Epidermal melanocyte (primary cell): ENCODE measurements at regions not wholly inside any gene's neighbourhood (a gene's known extent, or its start where the extent isn't known, plus 50 kb on each side); places are given as distances from the start of the nearest gene placed in this dataset.

Source experiments
- DNase-seq: peaks from one replicate; pipeline ENCODE4 v3.0.0; 2011; ENCODE audit warnings: low spot score; ENCODE audit not compliant: insufficient read length

DNA sequence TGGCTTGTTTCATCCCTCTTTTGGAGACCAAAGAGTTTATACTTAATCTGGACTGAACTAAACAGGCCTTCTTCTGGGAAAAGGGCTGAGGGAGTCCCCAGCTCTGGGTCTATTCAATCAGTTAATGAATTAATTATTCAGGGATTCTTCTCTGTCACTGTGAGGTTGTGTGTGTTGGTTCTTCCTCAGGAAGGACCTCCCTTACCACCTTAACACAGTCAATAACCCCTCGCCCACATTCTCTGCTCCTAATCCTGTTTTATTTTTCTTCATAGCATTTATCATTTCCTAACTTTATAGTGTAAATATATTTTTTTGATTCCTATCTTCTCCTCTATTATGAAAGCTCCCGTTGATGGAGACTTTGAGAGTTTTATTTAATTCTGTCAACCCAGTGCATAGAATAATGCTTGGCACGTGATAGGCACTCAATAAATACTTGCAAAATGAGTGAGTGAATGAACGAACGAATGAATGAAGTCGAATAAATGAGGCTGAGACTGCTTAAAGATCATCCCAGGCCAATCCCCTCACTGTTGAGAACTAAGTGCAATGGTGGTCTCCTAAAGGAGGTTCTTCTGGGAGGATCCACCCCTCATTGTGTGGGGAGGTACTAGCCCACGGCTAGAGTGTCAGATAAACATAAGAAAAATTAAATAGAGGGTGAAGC lies 179.6 kb upstream of the JARID2 start:
- no peak for DNase-seq

DNA sequence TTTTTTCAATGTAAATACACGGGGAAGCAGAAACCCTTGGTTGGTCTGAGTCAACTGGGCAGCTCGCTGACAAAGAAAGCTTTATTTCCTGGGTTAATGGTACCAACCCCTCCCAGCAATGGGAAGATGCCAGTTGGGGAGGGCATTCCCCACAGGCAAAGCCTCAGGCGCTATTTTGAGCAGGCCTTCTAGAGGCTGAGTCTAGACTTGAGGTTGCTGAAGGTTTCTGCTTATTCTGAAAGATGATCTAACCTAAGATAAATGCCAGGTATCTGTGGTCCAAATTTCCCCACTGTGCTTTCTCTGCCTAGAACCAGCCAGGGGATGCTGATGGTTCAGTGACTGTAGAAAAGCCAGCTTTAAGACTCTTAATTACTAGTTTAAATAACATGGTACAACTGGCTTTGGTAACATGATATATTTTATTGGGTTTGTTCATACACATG lies 172.5 kb upstream of the JARID2 start:
- no peak for DNase-seq

DNA sequence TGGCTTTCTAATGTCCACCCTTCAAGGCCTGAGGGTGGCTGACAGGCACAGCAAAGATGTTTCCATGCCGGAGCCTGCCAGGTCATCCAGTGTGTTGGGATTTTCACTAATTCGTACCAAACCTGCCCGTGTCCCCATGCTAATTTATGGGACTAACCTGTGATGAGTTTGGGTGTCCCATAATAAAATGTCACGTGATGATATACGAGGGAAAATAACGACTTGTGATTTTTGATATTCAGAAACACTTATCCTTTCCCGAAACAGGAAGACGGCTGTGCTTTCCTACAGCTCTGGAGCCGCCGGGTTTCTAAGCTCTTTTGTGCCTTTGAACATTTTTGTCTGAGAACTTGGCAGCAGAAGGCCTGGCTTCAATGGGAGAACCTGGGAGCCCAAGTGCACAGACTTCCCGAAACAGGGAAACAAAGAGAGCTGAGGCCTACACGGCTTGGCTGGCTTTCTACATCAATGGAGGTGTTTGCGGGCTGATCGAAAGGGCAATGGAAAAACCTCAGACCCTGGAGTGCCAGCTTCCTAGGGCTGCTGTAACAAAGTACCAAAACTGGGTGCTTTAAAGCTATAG lies 171.9 kb upstream of the JARID2 start:
- no peak for DNase-seq

DNA sequence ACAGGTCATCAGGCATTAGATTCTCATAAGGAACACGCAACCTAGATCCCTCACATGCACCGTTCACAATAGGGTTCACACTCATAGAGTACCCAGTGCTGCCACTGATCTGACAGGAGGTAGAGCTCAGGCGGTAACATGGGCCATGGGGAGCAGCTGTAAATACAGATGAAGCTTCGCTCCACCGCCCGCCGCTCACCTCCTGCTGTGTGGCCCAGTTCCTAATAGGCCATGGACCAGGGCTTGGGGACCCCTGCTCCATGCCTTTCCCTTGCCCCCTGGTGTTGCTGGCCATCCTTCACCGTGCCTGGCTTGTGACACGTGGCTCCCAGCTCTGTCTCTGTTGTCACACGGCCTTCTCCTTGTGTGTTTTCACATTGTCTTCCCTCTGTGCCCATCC lies 171.1 kb upstream of the JARID2 start:
- no peak for DNase-seq

DNA sequence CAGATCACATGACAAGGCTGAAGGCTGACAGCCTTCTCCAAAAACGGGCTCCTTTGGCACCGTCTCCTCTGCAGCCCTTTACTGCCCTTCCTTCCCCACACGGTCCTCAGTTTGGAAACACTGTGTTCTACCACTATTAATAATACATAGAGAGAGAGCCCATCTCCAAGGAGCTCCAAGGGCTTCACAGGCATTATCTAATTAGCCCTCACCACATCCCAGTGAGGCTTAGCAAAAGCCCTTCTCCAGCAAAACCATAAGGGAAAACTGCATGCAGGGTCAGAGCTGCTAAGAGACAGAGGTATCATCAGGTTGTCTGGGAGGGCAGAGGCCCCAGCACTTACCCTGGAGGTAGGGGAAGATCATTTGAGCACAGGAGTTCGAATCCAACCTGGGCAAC lies 169.3 kb upstream of the JARID2 start:
- DNase-seq: no peak

DNA sequence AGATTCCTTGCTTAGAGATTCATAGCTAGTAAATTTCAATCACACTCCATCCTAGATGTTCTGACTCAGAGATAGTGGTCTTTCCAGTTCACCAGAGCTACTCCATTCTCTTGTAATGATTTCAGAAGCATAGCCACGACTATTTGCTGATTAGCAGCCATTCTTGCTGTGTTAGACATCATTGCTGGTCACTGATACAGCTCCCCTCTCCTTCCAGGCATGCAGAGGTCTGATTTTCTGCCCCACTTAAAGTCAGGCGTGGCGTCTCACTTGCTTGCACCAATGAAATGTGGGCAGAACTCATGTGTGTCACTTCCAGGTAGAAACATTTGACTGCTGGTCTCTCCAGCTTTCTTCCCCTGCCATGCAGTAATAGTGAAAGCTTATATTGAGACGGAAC lies 168.9 kb upstream of the JARID2 start:
- DNase-seq: no peak

DNA sequence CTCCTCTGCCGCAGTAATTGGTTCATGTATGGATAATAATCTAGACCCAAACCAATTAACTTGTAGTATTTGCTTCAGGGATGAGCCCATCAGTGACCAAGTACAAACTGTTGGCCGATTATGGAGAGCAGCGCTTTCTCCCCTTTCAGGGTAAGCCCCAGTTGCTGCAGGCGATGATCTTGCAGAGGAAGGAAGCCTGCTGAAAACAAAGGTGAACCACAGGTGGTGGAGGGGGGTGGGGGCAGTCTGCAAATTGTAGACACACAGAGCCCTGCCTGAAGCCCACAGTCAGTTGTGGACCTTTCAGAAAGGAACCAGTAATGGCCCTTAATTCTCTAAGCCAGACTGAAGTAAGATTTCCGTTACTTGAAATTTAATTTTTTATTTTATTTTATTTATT lies 167.9 kb upstream of the JARID2 start:
- DNase-seq: no peak

DNA sequence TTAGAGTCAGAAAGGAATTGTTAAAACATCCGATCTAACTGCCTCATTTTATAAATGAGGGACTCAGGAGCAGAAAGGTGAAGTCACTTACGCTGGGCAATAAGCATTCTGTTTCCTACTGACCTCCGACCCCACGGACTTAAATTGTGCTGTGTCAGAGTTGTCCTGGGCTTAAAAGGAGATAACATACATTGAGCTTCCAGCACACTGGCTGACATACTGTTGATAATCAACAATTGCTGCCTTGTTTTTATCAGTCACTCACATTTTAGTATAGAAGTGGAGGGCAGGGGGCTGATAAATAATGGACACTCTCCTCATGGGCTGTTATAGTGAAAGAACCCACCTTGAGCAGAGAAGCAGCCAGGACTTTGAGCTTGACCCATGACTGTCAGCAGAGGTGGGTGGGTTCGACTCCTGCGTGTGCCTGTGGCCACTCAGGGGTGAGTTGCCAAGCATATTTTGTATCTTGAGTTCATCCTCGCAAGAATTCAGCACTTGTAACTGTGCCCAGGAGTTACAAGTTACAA lies 166.5 kb upstream of the JARID2 start:
- DNase-seq: no peak

DNA sequence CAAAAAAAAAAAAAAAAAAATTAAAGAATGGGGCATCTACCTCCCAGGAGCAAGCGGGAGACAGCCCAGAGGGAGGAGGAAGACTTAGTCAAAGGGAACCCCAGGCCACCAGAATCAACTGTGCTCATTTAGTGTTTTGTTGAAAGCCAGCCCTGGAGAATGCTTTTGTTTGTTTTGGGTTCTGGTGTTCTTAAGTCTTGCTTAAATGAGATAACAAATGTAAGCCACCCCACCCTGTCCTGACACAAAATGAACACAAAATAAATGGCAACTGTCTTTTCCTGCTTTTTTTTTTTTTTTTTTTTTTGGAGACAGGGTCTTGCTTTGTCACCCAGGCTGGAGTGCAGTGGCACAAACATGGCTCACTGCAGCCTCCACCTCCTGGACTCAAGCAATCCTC lies 165.0 kb upstream of the JARID2 start:
- no peak for DNase-seq

DNA sequence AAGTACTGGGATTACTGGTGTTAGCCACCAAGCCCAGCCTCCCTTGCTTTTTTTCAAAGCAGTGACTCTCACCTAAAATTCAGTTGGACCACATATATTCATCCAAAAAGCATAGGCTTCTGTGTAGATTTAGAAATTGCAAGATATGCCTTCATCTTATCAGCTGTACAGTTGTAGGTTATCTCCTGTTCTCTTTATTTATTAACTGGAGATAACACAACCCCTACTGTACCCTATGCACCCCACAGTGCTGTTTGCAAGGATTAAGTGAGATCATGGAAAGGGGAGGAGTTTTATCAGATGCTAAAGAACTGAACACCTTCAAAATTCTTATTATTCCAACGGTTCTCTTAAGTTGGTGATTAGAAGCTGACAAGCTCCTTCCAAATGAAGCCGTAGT lies 164.4 kb upstream of the JARID2 start:
- no peak for DNase-seq

DNA sequence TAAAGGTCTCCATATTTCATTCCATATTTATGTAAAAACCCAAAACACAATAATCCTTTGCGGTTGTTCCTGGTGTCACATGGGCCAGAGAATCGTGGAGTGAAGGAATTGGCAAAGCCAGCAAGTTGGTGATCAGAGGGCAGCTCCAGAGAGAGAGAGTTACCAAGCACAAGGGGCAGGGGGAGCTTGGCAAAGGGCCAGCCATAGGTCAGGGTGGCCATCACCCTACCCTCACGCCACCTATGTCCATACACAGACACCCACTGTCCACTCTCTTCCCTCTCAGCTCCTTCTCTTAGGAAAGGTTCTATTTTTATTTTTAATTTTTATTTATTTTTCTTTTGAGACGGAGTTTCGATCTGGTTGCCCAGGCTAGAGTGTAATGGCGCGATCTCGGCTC lies 163.2 kb upstream of the JARID2 start:
- DNase-seq: no peak

DNA sequence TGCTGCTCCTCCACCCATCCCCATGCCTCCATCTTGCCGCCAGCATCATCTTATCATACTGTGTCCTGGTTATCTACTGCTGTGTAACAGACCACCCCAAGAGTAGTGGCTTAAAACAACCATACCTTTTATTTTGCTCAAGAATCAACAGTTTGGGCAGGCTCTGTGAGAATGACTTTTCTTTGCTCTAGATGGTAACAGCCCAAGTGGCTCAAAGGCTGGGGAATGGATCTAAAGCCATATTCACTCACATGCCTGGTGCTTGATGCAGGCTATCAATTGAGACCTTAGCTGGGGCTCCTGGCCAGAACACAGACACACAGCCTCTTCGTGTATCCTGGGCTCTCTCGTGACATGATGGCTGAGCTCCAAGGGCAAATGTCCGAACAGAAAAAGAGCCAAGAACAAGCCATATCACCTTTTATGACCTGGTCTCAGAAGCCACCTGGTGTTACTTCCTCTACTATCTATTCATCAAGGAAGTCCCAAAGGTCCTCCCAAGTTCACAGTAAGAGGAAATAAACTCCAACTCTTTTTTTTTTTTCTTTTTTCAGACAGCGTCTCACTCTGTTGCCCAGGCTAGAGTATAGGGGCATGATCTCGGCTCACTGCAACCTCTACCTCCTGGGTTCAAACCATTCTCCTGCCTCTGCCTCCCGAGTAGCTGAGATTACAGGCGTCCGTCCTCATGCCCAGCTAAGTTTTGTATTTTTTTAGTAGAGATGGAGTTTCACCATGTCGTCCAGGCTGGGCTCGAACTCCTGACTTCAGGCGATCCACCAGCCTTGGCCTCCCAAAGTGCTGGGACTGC lies 159.3 kb upstream of the JARID2 start:
- DNase-seq: no peak

DNA sequence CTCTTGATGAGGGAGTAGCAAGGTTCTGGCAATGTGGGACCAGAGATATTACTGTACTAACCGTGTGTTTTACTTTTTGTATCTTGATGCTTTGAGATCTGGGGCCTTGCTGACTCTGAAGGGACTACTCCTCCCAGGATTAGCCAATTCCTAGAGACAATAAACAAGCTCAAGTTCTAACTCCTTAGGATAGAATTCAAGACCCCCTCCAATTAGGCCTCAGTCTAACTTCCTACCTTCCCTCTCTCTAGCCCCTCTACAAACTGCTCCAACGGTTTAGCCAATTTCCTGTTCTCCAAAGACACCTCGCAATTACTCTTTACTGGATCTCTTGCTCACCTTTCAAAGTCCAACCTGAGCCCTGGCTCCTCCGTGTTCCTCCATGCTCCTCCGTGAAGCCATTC lies 158.7 kb upstream of the JARID2 start:
- no peak for DNase-seq

DNA sequence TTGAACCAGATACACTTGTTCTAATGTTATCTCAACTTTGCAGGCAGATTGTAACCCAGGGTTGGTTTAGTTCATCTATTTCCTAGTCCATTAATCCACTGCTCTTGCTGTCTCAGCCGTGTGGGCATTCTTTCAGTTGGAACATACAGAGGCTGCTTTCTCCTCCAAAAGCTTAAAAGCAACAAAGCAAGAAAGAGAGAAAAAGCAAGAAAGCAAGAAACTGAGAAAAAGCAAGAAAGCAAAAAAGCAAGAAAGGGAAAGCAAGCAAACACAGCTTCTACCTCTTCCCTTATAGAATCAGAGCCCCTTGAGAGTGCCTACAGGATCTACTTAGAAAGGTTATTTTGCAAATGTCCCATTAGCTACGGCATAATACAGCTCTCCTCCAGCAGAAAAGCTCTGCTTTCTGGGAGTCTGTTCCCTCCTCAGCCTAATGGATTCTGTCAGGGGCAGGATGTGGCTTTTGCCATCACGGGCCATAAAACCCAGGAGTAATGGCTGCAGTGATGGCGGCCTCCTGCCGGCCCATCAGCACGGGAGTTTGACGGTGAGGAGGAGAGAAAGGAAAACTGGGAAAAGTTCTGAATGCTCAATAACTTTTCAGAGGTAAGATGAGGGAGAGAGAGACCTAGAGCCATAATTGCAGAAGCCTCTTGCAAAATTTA lies 156.8 kb upstream of the JARID2 start:
- DNase-seq: no peak

DNA sequence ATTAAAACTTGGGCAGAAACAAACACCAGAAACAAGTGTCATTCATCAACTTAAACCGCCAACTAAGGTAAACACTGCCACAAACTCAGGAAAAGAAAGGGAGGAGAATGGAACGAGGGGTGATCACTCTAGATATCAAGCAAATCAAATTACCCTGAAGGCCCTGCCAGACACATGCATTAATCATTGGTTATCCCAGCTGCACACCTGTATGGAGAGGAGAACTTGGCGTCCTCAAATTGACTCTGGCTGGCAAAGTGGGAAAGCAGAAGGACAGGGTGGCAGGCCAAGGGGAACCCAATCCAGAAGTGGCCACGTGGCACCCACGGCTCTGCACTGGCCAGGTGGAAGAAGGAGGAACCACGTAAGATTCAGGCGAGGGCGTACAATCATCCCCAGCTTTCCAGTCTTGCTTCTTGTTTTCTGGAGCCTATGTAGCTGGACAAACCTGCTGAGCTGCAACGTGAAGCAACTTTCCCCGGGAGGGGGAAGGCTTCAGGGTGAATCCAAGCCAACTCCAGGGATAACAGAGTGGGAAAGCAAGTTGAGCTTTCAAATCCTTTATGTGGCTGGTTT lies 156.2 kb upstream of the JARID2 start:
- no peak for DNase-seq

DNA sequence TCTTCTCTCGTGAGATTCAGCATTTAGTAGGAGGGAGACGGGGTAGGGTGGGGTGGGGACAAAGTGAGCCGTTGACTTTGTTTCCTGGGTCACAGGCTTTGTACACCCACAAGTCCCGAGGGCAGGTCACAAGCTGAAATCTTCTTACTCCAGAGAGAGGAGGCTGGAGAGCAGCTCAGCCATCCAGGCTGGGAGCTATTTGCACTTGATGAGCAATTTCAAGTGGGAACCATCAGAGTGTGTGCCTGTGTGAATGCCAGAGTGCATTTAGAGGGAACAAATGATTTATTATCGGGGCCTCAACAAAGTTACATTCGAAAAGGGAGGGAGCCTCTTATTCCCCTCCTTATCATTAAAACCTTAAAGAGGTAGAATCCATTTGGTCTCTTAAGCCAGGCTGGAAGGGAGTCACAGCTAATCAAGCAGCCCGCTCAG lies 155.7 kb upstream of the JARID2 start:
- no peak for DNase-seq

DNA sequence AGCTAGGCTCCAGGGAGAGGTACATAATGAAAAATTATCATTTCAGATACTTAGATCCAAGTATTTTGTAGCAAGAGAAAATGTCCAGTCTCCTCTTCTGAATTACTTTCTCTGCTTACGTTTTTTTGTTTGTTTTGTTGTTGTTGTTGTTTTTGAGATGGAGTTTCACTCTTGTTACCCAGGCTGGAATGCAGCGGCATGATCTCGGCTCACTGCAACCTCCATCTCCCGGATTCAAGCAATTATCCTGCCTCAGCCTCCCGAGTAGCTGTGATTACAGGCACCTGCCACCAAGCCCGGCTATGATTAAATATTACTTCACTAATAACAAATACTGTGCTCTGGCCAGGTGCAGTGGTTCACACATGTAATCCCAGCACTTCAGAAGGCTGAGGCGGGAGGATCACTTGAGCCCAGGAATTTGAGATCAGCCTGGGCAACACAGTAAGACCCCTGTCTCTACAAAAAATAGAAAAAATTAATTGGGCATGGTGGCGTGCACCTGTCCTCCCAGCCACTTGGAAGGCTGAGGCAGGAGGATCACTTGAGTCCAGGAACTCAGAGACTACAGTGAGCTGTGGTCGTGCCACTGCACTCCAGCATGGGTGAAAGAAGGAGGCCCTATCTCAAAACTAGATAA lies 155.0 kb upstream of the JARID2 start:
- DNase-seq: no peak

DNA sequence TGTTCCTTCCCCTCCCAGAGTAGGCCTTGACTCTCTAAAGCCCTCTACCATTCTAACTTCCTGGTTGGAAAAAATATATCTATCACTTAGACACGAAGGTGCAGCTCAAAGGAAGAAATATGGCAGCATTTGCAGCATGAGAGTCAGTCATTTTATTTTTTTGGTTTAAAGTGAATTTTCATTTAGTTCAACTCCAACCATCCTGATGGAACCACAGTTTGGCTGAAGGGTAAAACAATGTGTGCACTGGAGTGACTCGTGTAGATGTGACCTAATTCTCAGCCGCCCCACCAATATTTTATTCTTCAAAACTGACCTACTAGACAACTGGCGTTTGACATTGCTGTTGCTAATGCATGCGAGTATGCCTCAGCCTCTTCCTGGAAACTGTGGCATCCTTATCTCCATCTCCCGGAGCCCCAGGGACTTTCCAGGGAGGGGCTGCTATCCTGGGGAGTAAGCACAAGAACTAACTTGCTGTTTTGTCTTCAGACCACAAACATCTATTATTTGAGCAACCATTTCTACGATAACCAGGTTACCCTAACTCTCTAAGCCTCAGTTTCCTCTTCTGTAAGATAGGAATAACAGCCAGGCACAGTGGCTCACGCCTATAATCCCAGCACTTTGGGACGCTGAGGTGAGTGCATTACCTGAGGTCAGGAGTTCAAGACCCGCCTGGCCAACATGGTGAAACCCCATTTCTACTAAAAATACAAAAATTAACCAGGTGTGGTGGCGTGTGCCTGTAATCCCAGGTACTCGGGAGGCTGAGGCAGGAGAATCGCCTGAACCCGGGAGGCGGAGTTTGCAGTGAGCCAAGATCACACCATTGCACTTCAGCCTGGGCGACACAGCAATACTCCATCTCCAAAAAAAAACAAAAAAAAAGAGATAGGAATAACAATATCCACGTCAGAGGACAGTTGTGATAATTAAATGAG lies 148.7 kb upstream of the JARID2 start:
- no peak for DNase-seq

DNA sequence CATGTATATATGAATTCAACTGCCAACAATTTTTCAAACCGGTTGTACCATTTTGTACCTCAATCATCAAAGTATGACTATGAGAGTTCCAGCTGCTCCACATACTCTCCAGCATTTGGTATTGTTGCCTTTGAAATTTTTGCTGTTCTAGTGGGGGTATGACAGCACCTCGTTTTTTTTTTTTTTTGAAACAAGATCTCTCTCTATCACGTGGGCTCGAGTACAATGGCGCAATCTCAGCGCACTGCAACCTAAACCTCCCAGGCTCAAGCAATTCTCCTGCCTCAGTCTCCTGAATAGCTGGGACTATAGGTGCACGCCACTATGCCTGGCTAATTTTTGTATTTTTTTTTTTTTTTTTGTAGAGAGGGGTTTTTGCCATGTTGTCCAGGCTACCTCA lies 144.7 kb upstream of the JARID2 start:
- DNase-seq: no peak

DNA sequence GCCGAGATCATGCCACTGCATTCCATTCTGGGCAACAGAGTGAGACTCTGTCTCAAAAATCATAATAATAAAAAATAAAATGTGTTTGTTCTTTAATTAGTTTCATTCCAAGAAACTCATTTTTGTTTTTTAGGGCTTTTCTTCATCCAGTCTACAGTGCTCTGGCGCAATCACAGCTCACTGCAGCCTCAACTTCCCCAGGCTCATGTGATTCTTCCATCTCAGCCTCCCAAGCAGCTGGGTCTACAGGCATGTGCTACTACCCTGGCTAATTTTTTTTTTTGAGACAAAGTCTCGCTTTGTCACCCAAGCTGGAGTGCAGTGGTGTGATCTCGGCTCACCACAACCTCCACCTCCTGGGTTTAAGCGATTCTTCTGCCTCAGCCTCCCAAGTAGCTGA lies 143.6 kb upstream of the JARID2 start:
- no peak for DNase-seq
